GM12874 (cell line): ENCODE measurements at regions not wholly inside any gene's neighbourhood (a gene's known extent, or its start where the extent isn't known, plus 50 kb on each side); places are given as distances from the start of the nearest gene placed in this dataset.

Source experiments
- CTCF ChIP-seq: IDR thresholded peaks from 2 replicates; pipeline ENCODE4 v1.5.1; 2011; ENCODE audit warnings: low read depth, mild to moderate bottlenecking, control low read depth, low read length, moderate library complexity; ENCODE audit not compliant: insufficient read depth

GRCh38 chr2:223270548-223270947 lies 218.6 kb downstream of the KCNE4 start:
- TF ChIP-seq CTCF = no peak

- no peak for TF ChIP-seq CTCF
These were observed 222.0 kb downstream of the KCNE4 start for GRCh38 chr2:223273995-223274394.

- no peak for TF ChIP-seq CTCF
These were observed 230.2 kb downstream of the KCNE4 start for GRCh38 chr2:223282221-223282620.

GRCh38 chr2:223283329-223283728 lies 231.3 kb downstream of the KCNE4 start:
- TF ChIP-seq CTCF = no peak

- no peak for TF ChIP-seq CTCF
These were observed 231.8 kb downstream of the KCNE4 start for GRCh38 chr2:223283771-223284170.

- no peak for TF ChIP-seq CTCF
These were observed 233.6 kb downstream of the KCNE4 start for GRCh38 chr2:223285370-223286265.

GRCh38 chr2:223294756-223295155 lies 242.8 kb downstream of the KCNE4 start:
- TF ChIP-seq CTCF = no peak
